ENCODE measurements at regions not wholly inside any gene's neighbourhood (a gene's known extent, or its start where the extent isn't known, plus 50 kb on each side); places are given as distances from the start of the nearest gene placed in this dataset.

DNA sequence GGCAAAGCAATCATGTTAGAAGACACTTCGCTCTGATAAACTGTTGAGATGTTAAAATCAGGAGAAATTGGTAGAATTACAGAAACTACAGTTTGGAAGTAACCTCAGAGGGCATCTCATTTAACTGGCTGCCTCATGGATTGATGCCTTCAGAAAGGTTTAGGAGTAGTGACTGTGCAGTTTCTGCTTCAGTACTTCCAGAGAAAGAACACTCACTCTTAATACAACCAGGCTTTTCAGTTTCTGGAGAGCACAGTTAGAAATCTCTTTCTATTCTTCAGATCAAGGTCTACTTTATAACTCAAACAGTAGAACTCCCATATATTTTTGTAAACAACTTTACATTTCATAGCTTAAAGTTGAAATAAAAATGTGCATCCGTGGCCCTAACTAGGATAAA is 1358.9 kb upstream of the LRRTM3 start:
- no peak for DNase-seq

DNA sequence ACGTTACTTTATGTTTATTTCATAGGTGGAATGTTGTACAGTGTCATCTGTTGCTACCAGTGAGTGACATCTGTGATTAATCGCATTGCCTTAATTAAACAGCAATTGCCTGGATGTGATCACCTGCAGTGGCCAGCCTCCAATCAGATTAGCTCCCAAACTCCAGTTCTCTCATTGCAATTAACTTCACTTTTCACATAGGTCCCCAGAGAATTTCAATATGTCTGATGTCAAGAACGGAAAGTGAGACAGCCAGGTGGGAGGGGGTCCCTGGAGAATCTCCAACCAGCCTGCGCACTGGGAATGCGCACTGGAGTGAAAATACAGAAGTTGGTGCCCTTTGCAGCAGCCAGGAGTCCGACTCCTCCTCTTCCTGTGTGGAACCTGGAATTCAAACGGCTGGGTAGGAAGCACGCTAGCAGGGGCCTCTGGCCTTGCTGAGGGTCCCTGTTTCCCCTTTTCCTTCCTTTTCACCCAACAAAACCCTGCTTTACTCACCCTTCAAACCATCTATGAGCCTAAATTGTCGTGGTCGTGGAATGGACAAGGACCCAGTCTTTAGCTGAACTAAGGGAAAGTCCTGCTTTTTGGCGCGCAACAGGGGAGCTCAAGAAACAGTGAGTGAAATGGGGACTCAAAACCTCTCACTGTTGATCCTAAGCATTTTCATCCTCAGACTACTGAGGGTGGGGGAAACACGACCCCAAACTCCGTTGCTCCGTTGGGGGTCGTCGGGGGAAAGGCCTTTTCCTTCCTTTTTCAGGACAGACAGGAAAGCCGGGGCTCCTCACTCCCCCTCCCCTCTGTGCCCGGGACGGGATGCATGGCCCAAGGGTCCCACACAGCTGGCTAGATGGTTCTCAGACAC is 1355.5 kb upstream of the LRRTM3 start:
- peak overlapping the region in 3 of 4 donors; percentile 51 to 69 (median 61) for H3K27ac ChIP-seq
- H3K9me3 ChIP-seq = no peaks in the 10 kb centered on the region
- intact Hi-C loops (cut with DNase I) = no loop called here
- H3K27me3 ChIP-seq = no peaks in the 10 kb centered on the region
- no peaks in the 10 kb centered on the region for H3K36me3 ChIP-seq
- H3K4me1 ChIP-seq = peaks cover 0 to 22% (median 0%) of the 10 kb centered on the region in 3 donors
- 16 to 24% methylated on average over 18 to 20 of the region's 20 CpGs for WGBS, 2 donors
- no peak for DNase-seq
- peak overlapping the region; percentile 34 to 59 (median 50) for H3K4me3 ChIP-seq
- TF ChIP-seq POLR2A (IDR thresholded peaks at IDR 0.05) = no peak
- TF ChIP-seq, protein P1, sequence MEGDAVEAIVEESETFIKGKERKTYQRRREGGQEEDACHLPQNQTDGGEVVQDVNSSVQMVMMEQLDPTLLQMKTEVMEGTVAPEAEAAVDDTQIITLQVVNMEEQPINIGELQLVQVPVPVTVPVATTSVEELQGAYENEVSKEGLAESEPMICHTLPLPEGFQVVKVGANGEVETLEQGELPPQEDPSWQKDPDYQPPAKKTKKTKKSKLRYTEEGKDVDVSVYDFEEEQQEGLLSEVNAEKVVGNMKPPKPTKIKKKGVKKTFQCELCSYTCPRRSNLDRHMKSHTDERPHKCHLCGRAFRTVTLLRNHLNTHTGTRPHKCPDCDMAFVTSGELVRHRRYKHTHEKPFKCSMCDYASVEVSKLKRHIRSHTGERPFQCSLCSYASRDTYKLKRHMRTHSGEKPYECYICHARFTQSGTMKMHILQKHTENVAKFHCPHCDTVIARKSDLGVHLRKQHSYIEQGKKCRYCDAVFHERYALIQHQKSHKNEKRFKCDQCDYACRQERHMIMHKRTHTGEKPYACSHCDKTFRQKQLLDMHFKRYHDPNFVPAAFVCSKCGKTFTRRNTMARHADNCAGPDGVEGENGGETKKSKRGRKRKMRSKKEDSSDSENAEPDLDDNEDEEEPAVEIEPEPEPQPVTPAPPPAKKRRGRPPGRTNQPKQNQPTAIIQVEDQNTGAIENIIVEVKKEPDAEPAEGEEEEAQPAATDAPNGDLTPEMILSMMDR (IDR thresholded peaks at IDR 0.05) = no peak

More for the DNA sequence above, 1358.9 kb upstream of the LRRTM3 start:
- no peaks in the 10 kb centered on the region for H3K36me3 ChIP-seq
- TF ChIP-seq, protein P1 (IDR thresholded peaks at IDR 0.05) = no peak
- TF ChIP-seq POLR2A (IDR thresholded peaks at IDR 0.05) = no peak
- no peaks in the 10 kb centered on the region for H3K9me3 ChIP-seq
- no peaks in the 10 kb centered on the region for H3K27me3 ChIP-seq
- intact Hi-C loops (cut with DNase I) = no loop called here
- no peak overlapping the region for H3K4me3 ChIP-seq
- 54 to 64% methylated on average over 2 of the region's 2 CpGs for WGBS, 2 donors
- H3K4me1 ChIP-seq = peaks cover 0 to 19% (median 0%) of the 10 kb centered on the region in 3 donors
- no peak overlapping the region for H3K27ac ChIP-seq

DNA sequence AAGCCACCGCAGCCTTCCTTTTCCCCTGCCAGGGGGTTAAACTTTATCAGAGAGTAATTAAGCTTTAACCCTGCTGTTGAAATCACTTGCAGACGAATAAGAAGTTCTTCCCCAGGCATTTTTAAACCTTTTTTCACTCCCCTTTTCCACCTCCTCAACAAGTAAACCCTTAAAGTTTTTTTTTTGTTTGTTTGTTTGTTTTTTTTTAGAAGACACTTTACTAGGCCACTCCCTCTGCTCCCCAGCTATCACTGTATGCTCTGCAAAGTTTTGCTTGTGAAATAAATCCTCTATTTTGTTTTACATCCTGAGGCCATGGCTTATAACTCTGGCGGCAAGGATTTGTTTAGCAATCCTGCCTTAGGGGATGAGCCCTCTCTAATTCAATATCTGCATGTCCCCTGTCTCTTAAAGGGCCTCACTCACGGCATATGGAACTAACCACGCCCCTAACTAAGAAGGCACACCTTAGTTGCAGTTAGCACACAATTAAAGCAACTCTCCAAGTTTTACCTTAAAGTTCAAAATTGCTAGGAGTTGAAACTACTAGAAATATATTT is 1354.7 kb upstream of the LRRTM3 start:
- Histone ChIP-seq H3K27me3 (no peaks in the 10 kb centered on the region), H3K4me3 (peak overlapping the region; percentile 34 to 59 (median 50)), H3K4me1 (peaks cover 0 to 22% (median 0%) of the 10 kb centered on the region in 3 donors), H3K27ac (peak overlapping the region in 3 of 4 donors; percentile 51 to 69 (median 61)), H3K9me3 (no peaks in the 10 kb centered on the region), H3K36me3 (no peaks in the 10 kb centered on the region)
- TF ChIP-seq POLR2A (IDR thresholded peaks at IDR 0.05) = no peak
- TF ChIP-seq, protein P1 (IDR thresholded peaks at IDR 0.05) = no peak
- no peak for DNase-seq
- intact Hi-C loops (cut with DNase I) = no loop called here
- WGBS, 2 donors = 4 to 17% methylated on average over 5 of the region's 5 CpGs

DNA sequence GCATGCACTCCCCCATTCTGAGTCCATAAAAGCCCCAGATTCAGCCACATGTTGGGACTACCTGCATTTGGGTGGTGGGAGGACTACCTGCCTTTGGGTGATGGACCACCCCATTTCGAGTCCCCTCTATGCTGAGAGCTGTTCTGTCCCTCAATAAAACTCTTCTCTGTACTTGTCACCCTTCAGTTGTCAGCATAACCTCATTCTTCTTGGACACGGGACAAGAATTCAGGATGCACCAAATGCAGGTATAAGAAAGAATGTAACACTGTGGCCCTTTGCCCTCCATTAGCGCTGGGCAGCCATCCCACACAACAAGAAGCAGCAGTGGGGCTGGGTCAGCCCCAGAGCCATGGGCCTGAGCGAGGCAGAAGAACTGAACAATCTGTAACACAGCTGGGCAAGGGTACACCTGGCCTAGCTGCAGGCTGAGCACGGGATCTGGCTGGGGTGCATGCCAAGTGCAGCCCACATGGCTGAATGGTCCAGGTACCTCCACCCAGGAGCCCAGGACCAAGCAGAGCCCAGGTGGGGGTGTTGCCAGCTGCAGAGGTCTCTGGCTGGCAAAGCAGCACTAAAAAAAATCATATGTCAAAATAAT is 1344.3 kb upstream of the LRRTM3 start:
- intact Hi-C loops (cut with DNase I) = no loop called here
- H3K9me3 ChIP-seq = peaks cover 0 to 20% (median 9%) of the 10 kb centered on the region in 3 donors
- peaks cover 0 to 7% (median 0%) of the 10 kb centered on the region in 3 donors for H3K36me3 ChIP-seq
- H3K4me1 ChIP-seq = no peaks in the 10 kb centered on the region
- no peak for DNase-seq
- H3K27ac ChIP-seq = no peak overlapping the region
- no peaks in the 10 kb centered on the region for H3K27me3 ChIP-seq
- no peak overlapping the region for H3K4me3 ChIP-seq
- 78 to 81% methylated on average over 4 to 5 of the region's 5 CpGs for WGBS, 2 donors
- no peak for TF ChIP-seq POLR2A (IDR thresholded peaks at IDR 0.05)
- TF ChIP-seq, protein P1 (IDR thresholded peaks at IDR 0.05) = no peak

Data from esophagus squamous epithelium (tissue), 5 donors.